HG03103 (cell line): ENCODE measurements at regions not wholly inside any gene's neighbourhood (a gene's known extent, or its start where the extent isn't known, plus 50 kb on each side); places are given as distances from the start of the nearest gene placed in this dataset.

ENCODE experiments used
- ATAC-seq: cut with Tn5 transposase; IDR thresholded peaks from one replicate; pipeline ENCODE4 v1.9.1; 2021; ENCODE audit warnings: low read depth; ENCODE audit not compliant: unreplicated experiment

GRCh38 chr3:25032344-25032743 lies 395.7 kb upstream of the RARB start:
- no peak for ATAC-seq

GRCh38 chr3:25033407-25034029 lies 394.5 kb upstream of the RARB start:
- ATAC-seq, result peak; percentile 76

GRCh38 chr3:25035526-25035925 lies 392.5 kb upstream of the RARB start:
- no peak for ATAC-seq

- ATAC-seq, result no peak
Measured at GRCh38 chr3:25036633-25037032, 391.4 kb upstream of the RARB start.

- ATAC-seq, result no peak
Measured at GRCh38 chr3:25037049-25037547, 391.0 kb upstream of the RARB start.

GRCh38 chr3:25038271-25038670 lies 389.8 kb upstream of the RARB start:
- no peak for ATAC-seq

- no peak for ATAC-seq
Measured at GRCh38 chr3:25038922-25039321, 389.1 kb upstream of the RARB start.

- ATAC-seq, result no peak
Measured at GRCh38 chr3:25040748-25041147, 387.3 kb upstream of the RARB start.

- no peak for ATAC-seq
Measured at GRCh38 chr3:25041871-25042584, 386.0 kb upstream of the RARB start.

- ATAC-seq, result no peak
Measured at GRCh38 chr3:25043177-25043576, 384.9 kb upstream of the RARB start.

GRCh38 chr3:25043749-25044148 lies 384.3 kb upstream of the RARB start:
- no peak for ATAC-seq

GRCh38 chr3:25044762-25045710 lies 383.0 kb upstream of the RARB start:
- ATAC-seq, result no peak

- ATAC-seq, result no peak
Measured at GRCh38 chr3:25046911-25047771, 380.9 kb upstream of the RARB start.

GRCh38 chr3:25049304-25049703 lies 378.8 kb upstream of the RARB start:
- no peak for ATAC-seq

GRCh38 chr3:25053360-25053759 lies 374.7 kb upstream of the RARB start:
- no peak for ATAC-seq

GRCh38 chr3:25056036-25056755 lies 371.9 kb upstream of the RARB start:
- no peak for ATAC-seq

- ATAC-seq, result no peak
Measured at GRCh38 chr3:25056803-25057351, 371.2 kb upstream of the RARB start.

GRCh38 chr3:25057379-25057778 lies 370.7 kb upstream of the RARB start:
- no peak for ATAC-seq

- ATAC-seq, result no peak
Measured at GRCh38 chr3:25064681-25065080, 363.4 kb upstream of the RARB start.
